ENCODE measurements at regions not wholly inside any gene's neighbourhood (a gene's known extent, or its start where the extent isn't known, plus 50 kb on each side); places are given as distances from the start of the nearest gene placed in this dataset.

DNA sequence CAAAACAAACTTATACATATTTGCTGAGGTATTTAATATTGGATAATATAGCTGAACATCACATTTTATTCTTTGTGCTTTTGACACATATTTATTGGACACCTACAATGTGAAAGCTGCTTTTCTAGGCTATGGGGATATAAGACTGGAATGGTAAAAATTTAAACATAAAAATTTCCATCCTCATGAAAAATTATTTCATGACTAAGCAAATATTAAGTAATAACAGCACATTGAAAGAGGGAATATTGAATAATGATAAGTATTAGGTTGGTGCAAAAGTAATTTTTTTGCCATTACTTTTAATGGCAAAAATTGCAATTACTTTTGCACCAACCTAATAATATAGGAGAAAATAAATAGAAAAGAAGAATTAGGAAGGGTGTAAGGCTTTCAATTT lies 972.5 kb upstream of the CDH8 start:
- TF ChIP-seq POLR2A (IDR thresholded peaks at IDR 0.05; ENCODE audit: extremely low read depth, insufficient read length) = no peak
- TF ChIP-seq, protein P1, sequence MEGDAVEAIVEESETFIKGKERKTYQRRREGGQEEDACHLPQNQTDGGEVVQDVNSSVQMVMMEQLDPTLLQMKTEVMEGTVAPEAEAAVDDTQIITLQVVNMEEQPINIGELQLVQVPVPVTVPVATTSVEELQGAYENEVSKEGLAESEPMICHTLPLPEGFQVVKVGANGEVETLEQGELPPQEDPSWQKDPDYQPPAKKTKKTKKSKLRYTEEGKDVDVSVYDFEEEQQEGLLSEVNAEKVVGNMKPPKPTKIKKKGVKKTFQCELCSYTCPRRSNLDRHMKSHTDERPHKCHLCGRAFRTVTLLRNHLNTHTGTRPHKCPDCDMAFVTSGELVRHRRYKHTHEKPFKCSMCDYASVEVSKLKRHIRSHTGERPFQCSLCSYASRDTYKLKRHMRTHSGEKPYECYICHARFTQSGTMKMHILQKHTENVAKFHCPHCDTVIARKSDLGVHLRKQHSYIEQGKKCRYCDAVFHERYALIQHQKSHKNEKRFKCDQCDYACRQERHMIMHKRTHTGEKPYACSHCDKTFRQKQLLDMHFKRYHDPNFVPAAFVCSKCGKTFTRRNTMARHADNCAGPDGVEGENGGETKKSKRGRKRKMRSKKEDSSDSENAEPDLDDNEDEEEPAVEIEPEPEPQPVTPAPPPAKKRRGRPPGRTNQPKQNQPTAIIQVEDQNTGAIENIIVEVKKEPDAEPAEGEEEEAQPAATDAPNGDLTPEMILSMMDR (IDR thresholded peaks at IDR 0.05; ENCODE audit: low read depth, low read length) = no peak
- no peak for TF ChIP-seq MYC (IDR thresholded peaks at IDR 0.05; ENCODE audit: low read depth, low read length)
